GM18858 (cell line): ENCODE measurements at regions not wholly inside any gene's neighbourhood (a gene's known extent, or its start where the extent isn't known, plus 50 kb on each side); places are given as distances from the start of the nearest gene placed in this dataset.
"Not testable (repeated sequence)": the region's sequence is repeated elsewhere in the genome, so short reads cannot be mapped to it uniquely, and the experiment has no call there.

ENCODE experiments used
- ATAC-seq: cut with Tn5 transposase; IDR thresholded peaks from one replicate; pipeline ENCODE4 v1.9.1; 2021; ENCODE audit not compliant: unreplicated experiment

- no peak for ATAC-seq
Observed at GRCh38 chr4:177235026-177235425, 74.6 kb upstream of the NEIL3 start.

GRCh38 chr4:177236886-177237285 lies 72.8 kb upstream of the NEIL3 start:
- no peak for ATAC-seq

GRCh38 chr4:177237291-177237690 lies 72.4 kb upstream of the NEIL3 start:
- no peak for ATAC-seq

- no peak for ATAC-seq
Observed at GRCh38 chr4:177239477-177239876, 70.2 kb upstream of the NEIL3 start.

GRCh38 chr4:177239878-177240277 lies 69.8 kb upstream of the NEIL3 start:
- no peak for ATAC-seq

- no peak for ATAC-seq
Observed at GRCh38 chr4:177242651-177243286, 66.9 kb upstream of the NEIL3 start.

GRCh38 chr4:177246641-177247584 lies 62.8 kb upstream of the NEIL3 start:
- ATAC-seq = no peak

- peak; percentile 94 for ATAC-seq
Observed at GRCh38 chr4:177250056-177250696, 59.5 kb upstream of the NEIL3 start.

GRCh38 chr4:177251237-177251636 lies 58.4 kb upstream of the NEIL3 start:
- no peak for ATAC-seq

- no peak for ATAC-seq
Observed at GRCh38 chr4:177255359-177255758, 54.3 kb upstream of the NEIL3 start.

GRCh38 chr4:177256950-177257349 lies 52.7 kb upstream of the NEIL3 start:
- ATAC-seq = no peak

- not testable (repeated sequence) for ATAC-seq
Observed at GRCh38 chr4:177259466-177259865, 50.2 kb upstream of the NEIL3 start.
